ENCODE measurements at regions not wholly inside any gene's neighbourhood (a gene's known extent, or its start where the extent isn't known, plus 50 kb on each side); places are given as distances from the start of the nearest gene placed in this dataset.

DNA sequence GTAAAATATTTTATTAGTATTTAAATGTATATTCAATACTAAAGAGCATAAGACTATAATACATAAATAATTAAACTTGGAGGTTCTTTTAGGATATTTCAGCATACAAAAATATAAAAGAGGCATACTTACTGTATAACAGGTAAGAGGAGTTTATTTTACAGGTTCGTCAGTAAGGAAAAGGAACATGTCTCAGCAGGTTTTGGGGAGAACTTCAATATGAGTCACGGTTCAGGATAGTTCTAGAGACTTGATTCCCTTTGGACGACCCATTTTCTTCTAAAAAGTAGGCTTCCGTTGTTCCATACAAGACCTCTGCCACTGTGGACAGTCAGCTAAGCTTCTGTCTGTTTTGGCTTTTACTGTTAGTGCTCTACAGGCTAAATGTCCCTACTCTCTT lies 181.1 kb downstream of the ALX1 start:
- BruUV-seq (replicated peaks): no TSS peak
- Histone ChIP-seq H3K4me3 (ENCODE audit: low read depth, low read length, poor library complexity, severe bottlenecking) (no peak overlapping the region), H3K36me3 (ENCODE audit: insufficient read depth, low read length, poor library complexity, severe bottlenecking) (no peaks in the 10 kb centered on the region), H3K27me3 (replicated peaks; ENCODE audit: insufficient read depth, low read depth, low read length, poor library complexity) (no peaks in the 10 kb centered on the region), H3K9me3 (ENCODE audit: low read depth, low read length, poor library complexity, severe bottlenecking) (no peaks in the 10 kb centered on the region), H3K27ac (ENCODE audit: low read depth, low read length, poor library complexity, severe bottlenecking) (no peak overlapping the region), H3K4me1 (ENCODE audit: insufficient read depth, low read length, poor library complexity, severe bottlenecking) (peaks cover 33% of the 10 kb centered on the region)
- intact Hi-C loops (cut with micrococcal nuclease; ENCODE audit: unreplicated experiment): no loop called here
- ChIA-PET POLR2A (ENCODE audit: low non-redundant PET) (no interaction called here), CTCF (no interaction called here)
- no peak for TF ChIP-seq EZH2 (IDR thresholded peaks at IDR 0.05; ENCODE audit: borderline replicate concordance, low read depth, low read length, poor library complexity, severe bottlenecking)
- TF ChIP-seq, protein P1, sequence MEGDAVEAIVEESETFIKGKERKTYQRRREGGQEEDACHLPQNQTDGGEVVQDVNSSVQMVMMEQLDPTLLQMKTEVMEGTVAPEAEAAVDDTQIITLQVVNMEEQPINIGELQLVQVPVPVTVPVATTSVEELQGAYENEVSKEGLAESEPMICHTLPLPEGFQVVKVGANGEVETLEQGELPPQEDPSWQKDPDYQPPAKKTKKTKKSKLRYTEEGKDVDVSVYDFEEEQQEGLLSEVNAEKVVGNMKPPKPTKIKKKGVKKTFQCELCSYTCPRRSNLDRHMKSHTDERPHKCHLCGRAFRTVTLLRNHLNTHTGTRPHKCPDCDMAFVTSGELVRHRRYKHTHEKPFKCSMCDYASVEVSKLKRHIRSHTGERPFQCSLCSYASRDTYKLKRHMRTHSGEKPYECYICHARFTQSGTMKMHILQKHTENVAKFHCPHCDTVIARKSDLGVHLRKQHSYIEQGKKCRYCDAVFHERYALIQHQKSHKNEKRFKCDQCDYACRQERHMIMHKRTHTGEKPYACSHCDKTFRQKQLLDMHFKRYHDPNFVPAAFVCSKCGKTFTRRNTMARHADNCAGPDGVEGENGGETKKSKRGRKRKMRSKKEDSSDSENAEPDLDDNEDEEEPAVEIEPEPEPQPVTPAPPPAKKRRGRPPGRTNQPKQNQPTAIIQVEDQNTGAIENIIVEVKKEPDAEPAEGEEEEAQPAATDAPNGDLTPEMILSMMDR (conservative IDR thresholded peaks at IDR 0.05; ENCODE audit: low read depth, low read length): no peak
- no peak for DNase-seq (ENCODE audit: low spot score)

DNA sequence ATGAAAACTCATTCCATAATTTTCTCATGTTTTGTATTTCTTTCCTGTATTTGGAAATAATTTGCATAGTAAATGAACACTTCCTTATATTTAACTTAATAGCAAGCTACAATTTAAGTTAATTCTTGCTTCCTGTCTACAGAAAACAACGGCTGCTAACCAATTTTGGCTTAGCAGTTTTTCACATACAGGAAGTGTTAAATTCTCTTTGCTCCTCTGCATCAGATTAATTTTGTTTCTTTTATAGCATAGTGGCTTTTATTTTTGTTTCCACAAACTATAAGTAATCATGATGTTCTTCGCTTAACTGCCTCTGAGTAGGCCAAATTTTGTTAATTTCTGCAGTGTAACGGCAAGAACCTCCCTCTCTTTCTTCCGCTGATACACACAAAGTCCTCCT lies 182.9 kb downstream of the ALX1 start:
- Histone ChIP-seq H3K4me3 (ENCODE audit: low read depth, low read length, poor library complexity, severe bottlenecking) (peak overlapping the region; percentile 1), H3K9me3 (ENCODE audit: low read depth, low read length, poor library complexity, severe bottlenecking) (no peaks in the 10 kb centered on the region), H3K27me3 (replicated peaks; ENCODE audit: insufficient read depth, low read depth, low read length, poor library complexity) (no peaks in the 10 kb centered on the region), H3K27ac (ENCODE audit: low read depth, low read length, poor library complexity, severe bottlenecking) (peak overlapping the region; percentile 72), H3K4me1 (ENCODE audit: insufficient read depth, low read length, poor library complexity, severe bottlenecking) (peaks cover 38% of the 10 kb centered on the region), H3K36me3 (ENCODE audit: insufficient read depth, low read length, poor library complexity, severe bottlenecking) (no peaks in the 10 kb centered on the region)
- ChIA-PET CTCF (no interaction called here), POLR2A (ENCODE audit: low non-redundant PET) (interaction anchor here (0.6 kb wide), 1 partner anchor 104 kb away, joined by 3 read pairs; no protein-coding TSS in a partner anchor)
- intact Hi-C loops (cut with micrococcal nuclease; ENCODE audit: unreplicated experiment): no loop called here
- TF ChIP-seq, protein P1 (conservative IDR thresholded peaks at IDR 0.05; ENCODE audit: low read depth, low read length): no peak
- no peak for TF ChIP-seq EZH2 (IDR thresholded peaks at IDR 0.05; ENCODE audit: borderline replicate concordance, low read depth, low read length, poor library complexity, severe bottlenecking)
- peak; percentile 86 for DNase-seq (ENCODE audit: low spot score)
- BruUV-seq (replicated peaks): no TSS peak

GRCh38 chr12:85466890-85467289 lies 186.9 kb downstream of the ALX1 start:
- DNase-seq (ENCODE audit: low spot score): no peak
- CTCF ChIA-PET: no interaction called here

More at GRCh38 chr12:85466890-85467289, 186.9 kb downstream of the ALX1 start:
- Histone ChIP-seq H3K4me1 (ENCODE audit: insufficient read depth, low read length, poor library complexity, severe bottlenecking) (peaks cover 53% of the 10 kb centered on the region), H3K27ac (ENCODE audit: low read depth, low read length, poor library complexity, severe bottlenecking) (no peak overlapping the region), H3K4me3 (ENCODE audit: low read depth, low read length, poor library complexity, severe bottlenecking) (no peak overlapping the region), H3K27me3 (replicated peaks; ENCODE audit: insufficient read depth, low read depth, low read length, poor library complexity) (no peaks in the 10 kb centered on the region), H3K9me3 (ENCODE audit: low read depth, low read length, poor library complexity, severe bottlenecking) (no peaks in the 10 kb centered on the region), H3K36me3 (ENCODE audit: insufficient read depth, low read length, poor library complexity, severe bottlenecking) (no peaks in the 10 kb centered on the region)
- no TSS peak for BruUV-seq (replicated peaks)
- POLR2A ChIA-PET (ENCODE audit: low non-redundant PET): no interaction called here
- TF ChIP-seq, protein P1 (conservative IDR thresholded peaks at IDR 0.05; ENCODE audit: low read depth, low read length): no peak
- no peak for TF ChIP-seq EZH2 (IDR thresholded peaks at IDR 0.05; ENCODE audit: borderline replicate concordance, low read depth, low read length, poor library complexity, severe bottlenecking)
- intact Hi-C loops (cut with micrococcal nuclease; ENCODE audit: unreplicated experiment): loop anchor here (5.0 kb wide), 1 partner anchor 110 kb away; no protein-coding TSS in a partner anchor

Measured in A673 (cell line).